SK-N-SH (cell line): ENCODE measurements at regions not wholly inside any gene's neighbourhood (a gene's known extent, or its start where the extent isn't known, plus 50 kb on each side); places are given as distances from the start of the nearest gene placed in this dataset.

Experiments used
- CTCF ChIA-PET: fragments of 300-600, 350-600 bp; formaldehyde crosslinking; extraction: SDS; loops from one replicate; lab custom pipeline; 2021; lab: Yijun Ruan, JAX
- POLR2A ChIA-PET: fragments of 350-600 bp; sonication (Branson Sonifier 250); formaldehyde crosslinking; extraction: SDS; loops from one replicate; lab custom pipeline; 2020; ENCODE audit warnings: antibody characterized with exemption, inconsistent platforms; lab: Yijun Ruan, JAX
- DNase-seq: peaks from one replicate; pipeline ENCODE4 v3.0.0; 2012
- H2AFZ ChIP-seq: fragments of 200-600 bp; sonication (generic); 2 replicates; pipeline ENCODE4 v1.8.1; 2016; ENCODE audit warnings: antibody characterized with exemption, mild to moderate bottlenecking, low read depth
- H3F3A ChIP-seq: fragments of 200-600 bp; sonication (generic); replicated peaks from 2 replicates; pipeline ENCODE3; 2016; ENCODE audit warnings: antibody characterized with exemption, mild to moderate bottlenecking; ENCODE audit not compliant: insufficient read depth
- H3K27ac ChIP-seq, 2 experiments: fragments of 200-500 bp in 1 of 2; fragments of 200-600 bp in 1 of 2; sonication (Bioruptor generic) in 1 of 2; sonication (generic), shearing (Covaris generic) in 1 of 2; 2 replicates each; pipeline versions ENCODE4 v1.5.1 to v1.6.1; 2014 to 2016; ENCODE audit warnings: low read depth in 2 of 2, inconsistent platforms in 1 of 2, low read length in 1 of 2, mild to moderate bottlenecking in 1 of 2, mixed read lengths in 1 of 2
- H3K27me3 ChIP-seq: fragments of 200-600 bp; sonication (generic), shearing (Covaris generic); 2 replicates; pipeline ENCODE4 v1.6.1; 2016; ENCODE audit warnings: mixed run types; ENCODE audit not compliant: insufficient read depth
- H3K36me3 ChIP-seq, 2 experiments: fragments of 200-500 bp in 1 of 2; fragments of 200-600 bp in 1 of 2; sonication (Bioruptor generic) in 1 of 2; sonication (generic) in 1 of 2; replicated peaks in 1 of 2; 2 replicates each; pipeline versions ENCODE3 to v1.5.1; 2014 to 2016; ENCODE audit warnings: low read length in 1 of 2, mild to moderate bottlenecking in 1 of 2; ENCODE audit not compliant: insufficient read depth in 2 of 2, control insufficient read depth in 1 of 2
- H3K4me1 ChIP-seq, 2 experiments: fragments of 200-500 bp in 1 of 2; fragments of 200-600 bp in 1 of 2; sonication (Bioruptor generic) in 1 of 2; sonication (generic), shearing (Covaris generic) in 1 of 2; 2 replicates each; pipeline versions ENCODE4 v1.5.1 to v1.6.1; 2014 to 2016; ENCODE audit warnings: low read depth in 1 of 2, low read length in 1 of 2, mixed run types in 1 of 2; ENCODE audit not compliant: insufficient read depth in 2 of 2, control insufficient read depth in 1 of 2
- H3K4me2 ChIP-seq: fragments of 200-600 bp; sonication (generic), shearing (Covaris generic); 2 replicates; pipeline ENCODE4 v1.6.1; 2017; ENCODE audit warnings: mixed run types
- H3K4me3 ChIP-seq, 2 experiments: fragments of 200-500 bp in 1 of 2; fragments of 200-600 bp in 1 of 2; sonication (Bioruptor generic) in 1 of 2; sonication (generic), shearing (Covaris generic) in 1 of 2; 2 replicates each; pipeline versions ENCODE4 v1.5.1 to v1.8.1; 2014 to 2016; ENCODE audit warnings: low read depth in 2 of 2, inconsistent platforms in 1 of 2, low read length in 1 of 2, mild to moderate bottlenecking in 1 of 2, mixed read lengths in 1 of 2, moderate library complexity in 1 of 2
- H3K79me2 ChIP-seq: fragments of 200-600 bp; sonication (generic); 2 replicates; pipeline ENCODE4 v1.8.1; 2017; ENCODE audit warnings: mild to moderate bottlenecking; ENCODE audit not compliant: insufficient read depth
- H3K9ac ChIP-seq: fragments of 200-600 bp; sonication (generic); 2 replicates; pipeline ENCODE4 v1.6.1; 2017; ENCODE audit warnings: mixed run types
- H3K9me2 ChIP-seq: fragments of 200-600 bp; sonication (generic); 2 replicates; pipeline ENCODE4 v1.6.1; 2017; ENCODE audit warnings: mixed run types
- H3K9me3 ChIP-seq: fragments of 200-600 bp; sonication (generic); 2 replicates; pipeline ENCODE4 v1.6.1; 2017; ENCODE audit warnings: mixed run types, mild to moderate bottlenecking, moderate library complexity
- H4K20me1 ChIP-seq: fragments of 200-600 bp; sonication (generic); 2 replicates; pipeline ENCODE4 v1.6.1; 2017; ENCODE audit warnings: mild to moderate bottlenecking, mixed run types; ENCODE audit not compliant: insufficient read depth
- ELF1 ChIP-seq: IDR thresholded peaks from 2 replicates; pipeline ENCODE4 v1.4.0; 2012
- FOSL2 ChIP-seq: IDR thresholded peaks from 2 replicates; pipeline ENCODE4 v1.4.0; 2012; ENCODE audit warnings: low read depth, mild to moderate bottlenecking, moderate library complexity, borderline replicate concordance
- GABPA ChIP-seq: IDR thresholded peaks from 2 replicates; pipeline ENCODE4 v1.4.0; 2012; ENCODE audit warnings: low read depth, mild to moderate bottlenecking
- MAX ChIP-seq: IDR thresholded peaks from 2 replicates; pipeline ENCODE4 v1.4.0; 2012; ENCODE audit warnings: low read depth
- MEF2A ChIP-seq: IDR thresholded peaks from 2 replicates; pipeline ENCODE4 v1.4.0; 2012; ENCODE audit warnings: low read depth, borderline replicate concordance
- NRF1 ChIP-seq: IDR thresholded peaks from 2 replicates; pipeline ENCODE4 v1.6.1; 2012; ENCODE audit warnings: low read depth, mild to moderate bottlenecking, low read length
- SIN3A ChIP-seq: IDR thresholded peaks from 2 replicates; pipeline ENCODE4 v1.6.1; 2012; ENCODE audit warnings: low read depth, mild to moderate bottlenecking, low read length, moderate library complexity, borderline replicate concordance
- SMC3 ChIP-seq: IDR thresholded peaks from 2 replicates; pipeline ENCODE4 v1.6.1; 2012; ENCODE audit warnings: low read depth, low read length, improper control_type of control experiment
- TAF1 ChIP-seq: IDR thresholded peaks from 2 replicates; pipeline ENCODE4 v1.6.1; 2012; ENCODE audit warnings: low read depth, mild to moderate bottlenecking, low read length, moderate library complexity, borderline replicate concordance
- TEAD4 ChIP-seq: IDR thresholded peaks from 2 replicates; pipeline ENCODE4 v1.4.0; 2012; ENCODE audit warnings: mild to moderate bottlenecking, borderline replicate concordance; ENCODE audit not compliant: insufficient read depth
- USF1 ChIP-seq: IDR thresholded peaks from 2 replicates; pipeline ENCODE4 v1.4.0; 2012; ENCODE audit warnings: low read depth, borderline replicate concordance
- YY1 ChIP-seq: IDR thresholded peaks from 2 replicates; pipeline ENCODE4 v1.4.0; 2012; ENCODE audit warnings: low read depth, mild to moderate bottlenecking
- ZBTB33 ChIP-seq: IDR thresholded peaks from 2 replicates; pipeline ENCODE4 v1.4.0; 2012; ENCODE audit warnings: low read depth, borderline replicate concordance
- WGBS: methylation state at CpG from one replicate; pipeline ENCODE4 v1.1.6; 2017; ENCODE audit warnings: low lambda C conversion rate; 5-methylcytosine and 5-hydroxymethylcytosine counted together
- TF ChIP-seq, protein P1 (sequence below): IDR thresholded peaks from 2 replicates; pipeline ENCODE4 v1.6.1; 2012; ENCODE audit warnings: mild to moderate bottlenecking, low read depth, low read length, moderate library complexity

DNA sequence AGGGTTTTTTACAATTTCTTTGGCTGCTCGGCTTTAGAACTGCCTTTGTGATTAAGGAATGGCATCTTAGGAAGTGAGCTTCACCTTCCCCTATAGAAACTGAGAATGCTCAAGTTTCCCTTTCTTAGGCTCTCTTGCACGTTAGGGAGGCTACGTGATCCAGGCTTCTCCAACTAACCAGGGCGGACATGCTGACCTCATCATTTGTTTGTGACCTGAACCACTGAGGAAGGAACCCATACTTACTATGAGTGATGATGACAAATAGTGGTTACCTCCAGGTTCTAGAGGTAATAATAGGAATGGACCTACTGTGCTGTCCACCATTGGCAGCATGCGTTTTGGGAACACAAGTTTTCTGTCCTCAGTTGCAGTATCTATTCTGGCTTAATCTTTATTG is 645.8 kb downstream of the C6orf118 start:
- H2AFZ ChIP-seq, result no peak overlapping the region
- TF ChIP-seq USF1 (no peak), TAF1 (no peak), SMC3 (no peak), YY1 (no peak), MEF2A (no peak), TEAD4 (no peak), ZBTB33 (no peak), ELF1 (no peak), GABPA (no peak), FOSL2 (no peak), SIN3A (no peak), NRF1 (no peak), MAX (no peak)
- TF ChIP-seq, protein P1, sequence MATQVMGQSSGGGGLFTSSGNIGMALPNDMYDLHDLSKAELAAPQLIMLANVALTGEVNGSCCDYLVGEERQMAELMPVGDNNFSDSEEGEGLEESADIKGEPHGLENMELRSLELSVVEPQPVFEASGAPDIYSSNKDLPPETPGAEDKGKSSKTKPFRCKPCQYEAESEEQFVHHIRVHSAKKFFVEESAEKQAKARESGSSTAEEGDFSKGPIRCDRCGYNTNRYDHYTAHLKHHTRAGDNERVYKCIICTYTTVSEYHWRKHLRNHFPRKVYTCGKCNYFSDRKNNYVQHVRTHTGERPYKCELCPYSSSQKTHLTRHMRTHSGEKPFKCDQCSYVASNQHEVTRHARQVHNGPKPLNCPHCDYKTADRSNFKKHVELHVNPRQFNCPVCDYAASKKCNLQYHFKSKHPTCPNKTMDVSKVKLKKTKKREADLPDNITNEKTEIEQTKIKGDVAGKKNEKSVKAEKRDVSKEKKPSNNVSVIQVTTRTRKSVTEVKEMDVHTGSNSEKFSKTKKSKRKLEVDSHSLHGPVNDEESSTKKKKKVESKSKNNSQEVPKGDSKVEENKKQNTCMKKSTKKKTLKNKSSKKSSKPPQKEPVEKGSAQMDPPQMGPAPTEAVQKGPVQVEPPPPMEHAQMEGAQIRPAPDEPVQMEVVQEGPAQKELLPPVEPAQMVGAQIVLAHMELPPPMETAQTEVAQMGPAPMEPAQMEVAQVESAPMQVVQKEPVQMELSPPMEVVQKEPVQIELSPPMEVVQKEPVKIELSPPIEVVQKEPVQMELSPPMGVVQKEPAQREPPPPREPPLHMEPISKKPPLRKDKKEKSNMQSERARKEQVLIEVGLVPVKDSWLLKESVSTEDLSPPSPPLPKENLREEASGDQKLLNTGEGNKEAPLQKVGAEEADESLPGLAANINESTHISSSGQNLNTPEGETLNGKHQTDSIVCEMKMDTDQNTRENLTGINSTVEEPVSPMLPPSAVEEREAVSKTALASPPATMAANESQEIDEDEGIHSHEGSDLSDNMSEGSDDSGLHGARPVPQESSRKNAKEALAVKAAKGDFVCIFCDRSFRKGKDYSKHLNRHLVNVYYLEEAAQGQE, result no peak
- TF ChIP-seq, all 33 proteins: peak for 0
- Histone ChIP-seq H3K4me1 (no peaks in the 10 kb centered on the region), H3K4me3 (no peak overlapping the region), H3F3A (no peaks in the 10 kb centered on the region), H4K20me1 (no peaks in the 10 kb centered on the region), H3K9ac (no peak overlapping the region), H3K9me3 (no peaks in the 10 kb centered on the region), H3K27ac (no peak overlapping the region), H3K36me3 (no peaks in the 10 kb centered on the region), H3K9me2 (no peaks in the 10 kb centered on the region), H3K4me2 (no peak overlapping the region), H3K27me3 (no peaks in the 10 kb centered on the region), H3K79me2 (no peaks in the 10 kb centered on the region)
- DNase-seq, result no peak
- CTCF ChIA-PET, result no interaction called here
- POLR2A ChIA-PET, result no interaction called here
- 39% methylated on average over 5 of the region's 5 CpGs for WGBS
